ENCODE measurements at regions not wholly inside any gene's neighbourhood (a gene's known extent, or its start where the extent isn't known, plus 50 kb on each side); places are given as distances from the start of the nearest gene placed in this dataset.

DNA sequence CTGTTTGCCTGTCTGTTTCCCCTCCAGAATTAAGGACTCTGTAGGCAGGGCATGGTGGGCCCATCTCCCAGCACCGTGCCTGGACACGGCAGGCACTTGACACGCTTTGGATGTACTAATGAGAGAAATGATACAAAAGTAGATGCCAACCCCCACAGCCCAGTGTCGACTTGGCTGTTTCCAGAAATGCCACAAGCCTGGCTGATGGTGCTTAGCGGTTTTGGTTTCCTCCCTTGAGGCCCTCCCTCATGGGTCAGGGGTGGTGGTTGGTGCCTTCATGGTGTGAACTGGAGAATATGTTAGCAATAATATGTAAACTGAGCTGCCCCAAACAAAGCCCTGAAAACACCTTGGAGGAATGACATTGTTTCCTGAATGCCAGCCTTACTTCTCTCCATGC is 55.5 kb upstream of the ESRRB start:
- TF ChIP-seq CTCF (conservative IDR thresholded peaks at IDR 0.05) (no peak), EZH2 (IDR thresholded peaks at IDR 0.05; ENCODE audit: low read depth) (no peak)

All from PC-9 (cell line).